ENCODE measurements at regions not wholly inside any gene's neighbourhood (a gene's known extent, or its start where the extent isn't known, plus 50 kb on each side); places are given as distances from the start of the nearest gene placed in this dataset.

DNA sequence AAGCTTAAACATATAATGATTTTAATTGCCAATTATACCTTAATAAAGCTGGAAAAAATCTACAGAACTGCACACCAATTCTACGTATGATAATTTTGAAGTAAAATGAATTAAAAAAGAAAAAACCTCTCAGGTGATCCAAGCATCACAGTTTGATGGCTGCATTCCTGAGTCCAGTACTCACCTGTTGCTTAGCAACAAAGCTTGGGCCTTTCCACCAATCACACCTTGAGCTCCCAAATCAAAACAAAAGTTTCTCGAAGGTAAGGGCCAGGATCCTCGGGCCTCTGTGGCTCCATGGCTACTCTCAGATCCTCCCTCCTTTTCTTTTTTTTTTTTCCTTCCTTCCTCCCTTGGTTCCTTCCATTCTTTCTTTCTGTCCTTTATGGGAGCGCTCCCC, 137.2 kb upstream of the PCBD1 start:
- no peak for DNase-seq

DNA sequence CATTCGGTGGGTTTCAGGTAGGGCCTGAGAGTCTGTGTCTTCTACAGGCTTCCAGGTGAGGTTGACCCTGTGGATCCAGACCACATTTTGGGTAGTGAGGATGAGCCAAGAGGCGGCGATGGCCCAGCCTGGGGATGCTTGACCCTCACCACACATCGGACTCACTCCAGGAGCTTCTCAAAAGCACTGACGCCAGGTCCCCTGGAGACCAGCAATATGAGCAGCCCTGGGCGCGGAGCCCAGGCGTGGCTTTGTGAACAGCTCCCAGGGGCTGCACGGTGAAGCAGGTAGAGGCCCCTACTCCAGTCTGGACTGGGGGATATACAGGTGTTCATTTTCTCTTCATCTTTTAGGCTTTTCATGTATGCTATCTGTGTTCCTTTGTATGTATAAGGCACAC, 139.7 kb upstream of the PCBD1 start:
- DNase-seq, result no peak

DNA sequence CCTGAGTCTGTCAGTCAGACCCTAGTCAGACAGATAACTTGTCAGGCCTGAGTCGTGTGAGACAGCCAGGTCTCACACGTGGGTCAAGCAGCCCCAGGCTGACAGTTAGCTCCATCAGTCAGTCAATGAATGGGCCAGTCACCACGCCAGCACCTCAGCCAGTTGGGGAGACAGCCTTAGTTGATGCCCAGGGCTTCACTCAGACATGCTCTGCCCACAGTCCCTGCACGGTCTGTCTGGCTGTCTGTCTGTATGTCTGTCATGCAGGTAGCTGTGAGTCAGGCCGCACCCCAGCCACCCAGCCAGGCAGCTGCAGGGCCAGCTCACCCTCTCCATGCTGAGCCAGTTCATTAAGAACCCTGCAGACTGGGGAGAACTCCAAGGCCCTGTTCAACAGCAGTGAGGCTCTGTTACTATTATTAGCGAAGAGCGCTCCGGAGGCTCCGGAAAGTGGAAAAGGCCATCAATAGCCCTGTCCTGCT, 141.1 kb upstream of the PCBD1 start:
- DNase-seq, result no peak

DNA sequence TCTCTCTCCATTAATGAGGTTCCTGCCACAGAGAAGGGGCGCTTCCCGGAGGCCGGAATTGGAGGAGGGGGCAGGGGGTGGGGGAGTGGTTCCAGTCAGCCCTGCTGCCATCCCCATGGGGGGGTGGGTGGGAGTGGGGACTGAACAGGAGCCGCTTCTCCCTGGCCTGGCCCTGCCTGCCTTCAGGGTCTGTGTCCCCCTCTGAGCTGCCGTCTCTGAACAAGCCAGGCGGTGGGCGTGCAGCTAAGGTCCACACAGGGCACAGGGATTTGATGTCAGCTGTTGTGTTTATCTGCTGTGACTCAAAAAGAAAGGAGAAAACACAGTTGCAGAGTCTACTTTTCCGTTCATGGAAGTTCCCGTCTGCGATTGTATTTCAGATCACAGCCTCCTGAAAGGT, 141.5 kb upstream of the PCBD1 start:
- no peak for DNase-seq

DNA sequence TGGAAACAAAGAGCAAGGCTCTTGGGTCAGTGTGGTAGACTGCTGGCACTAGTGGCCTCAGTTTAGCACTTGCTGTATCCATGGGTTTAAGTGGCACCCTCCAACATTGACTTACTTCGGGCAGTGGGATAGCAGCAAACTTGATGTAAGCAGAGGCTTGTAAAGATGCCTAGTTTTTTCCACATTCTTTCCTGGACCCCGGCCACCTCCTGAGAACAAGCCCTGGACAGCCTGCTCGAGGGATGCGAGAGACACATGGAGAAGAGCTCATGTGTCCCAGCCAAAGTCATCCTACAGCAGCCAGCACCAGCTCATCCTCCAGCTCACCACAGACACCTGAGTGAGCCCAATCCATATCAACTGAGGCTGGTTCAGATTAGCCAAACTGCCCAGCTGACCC, 142.7 kb upstream of the PCBD1 start:
- DNase-seq, result no peak

DNA sequence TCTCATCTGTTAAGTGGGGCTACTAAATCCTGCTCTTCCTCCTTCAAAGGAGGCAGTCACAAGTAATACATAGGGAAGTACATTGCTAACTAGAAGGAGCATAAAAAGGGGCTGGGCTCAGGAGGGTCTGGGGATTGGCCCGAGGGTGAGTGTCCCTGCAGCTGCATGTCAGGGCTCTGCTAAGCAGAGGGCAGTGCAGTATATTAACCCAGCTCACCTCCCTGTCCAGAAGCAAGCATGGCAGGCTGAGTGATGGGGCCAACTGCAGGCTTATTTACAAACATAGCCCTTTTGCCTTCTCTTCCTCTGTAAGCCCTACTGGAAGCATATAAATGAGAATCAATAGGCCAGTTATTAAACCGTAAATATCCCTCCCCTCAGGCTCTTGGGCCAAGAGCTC, 143.2 kb upstream of the PCBD1 start:
- DNase-seq, result no peak

DNA sequence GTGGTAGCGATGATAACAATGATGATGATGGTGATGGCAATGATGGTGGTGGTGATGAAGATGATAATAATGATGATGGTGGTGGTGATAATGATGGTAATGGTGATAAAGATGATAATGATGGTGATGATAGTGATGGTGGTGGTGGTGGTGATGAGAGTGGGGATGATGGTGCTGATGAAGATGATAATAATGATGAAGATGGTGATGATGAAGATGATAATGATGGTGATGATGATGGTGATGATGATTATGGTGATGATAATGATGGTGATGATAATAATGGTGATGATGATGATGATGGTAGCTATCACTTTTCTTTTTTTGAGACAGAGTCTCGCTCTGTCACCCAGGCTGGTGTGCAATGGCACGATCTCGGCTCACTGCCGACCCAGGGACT, 144.5 kb upstream of the PCBD1 start:
- DNase-seq, result no peak

DNA sequence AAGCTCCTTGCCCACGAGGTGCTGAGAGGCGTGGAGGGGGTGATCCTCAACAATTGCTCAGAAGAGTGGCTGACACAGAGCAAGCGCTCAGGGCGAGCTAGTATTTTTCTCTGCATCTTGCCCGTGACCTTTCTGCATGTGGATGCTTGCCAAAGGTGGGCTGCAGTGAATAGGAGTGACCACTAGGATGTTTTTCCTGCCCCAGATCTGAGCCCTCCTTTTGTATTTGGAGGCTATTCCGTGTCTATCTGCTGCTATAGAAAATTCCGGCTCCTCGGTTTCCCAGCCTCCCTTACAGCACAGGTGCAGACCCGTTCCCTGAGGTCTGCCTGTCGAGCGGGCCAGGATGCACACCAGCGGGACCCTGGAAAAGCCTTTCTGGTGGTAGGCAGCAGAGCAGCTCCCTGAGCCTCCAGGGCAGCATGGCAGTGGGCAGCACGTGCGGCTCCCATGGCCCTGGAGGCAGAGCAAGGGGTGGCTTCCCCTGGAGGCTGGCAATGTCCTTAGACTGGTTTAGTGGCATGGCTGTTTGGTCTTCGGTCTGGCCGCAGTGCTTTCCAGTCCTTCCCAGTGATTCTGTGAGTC, 145.1 kb upstream of the PCBD1 start:
- no peak for DNase-seq

DNA sequence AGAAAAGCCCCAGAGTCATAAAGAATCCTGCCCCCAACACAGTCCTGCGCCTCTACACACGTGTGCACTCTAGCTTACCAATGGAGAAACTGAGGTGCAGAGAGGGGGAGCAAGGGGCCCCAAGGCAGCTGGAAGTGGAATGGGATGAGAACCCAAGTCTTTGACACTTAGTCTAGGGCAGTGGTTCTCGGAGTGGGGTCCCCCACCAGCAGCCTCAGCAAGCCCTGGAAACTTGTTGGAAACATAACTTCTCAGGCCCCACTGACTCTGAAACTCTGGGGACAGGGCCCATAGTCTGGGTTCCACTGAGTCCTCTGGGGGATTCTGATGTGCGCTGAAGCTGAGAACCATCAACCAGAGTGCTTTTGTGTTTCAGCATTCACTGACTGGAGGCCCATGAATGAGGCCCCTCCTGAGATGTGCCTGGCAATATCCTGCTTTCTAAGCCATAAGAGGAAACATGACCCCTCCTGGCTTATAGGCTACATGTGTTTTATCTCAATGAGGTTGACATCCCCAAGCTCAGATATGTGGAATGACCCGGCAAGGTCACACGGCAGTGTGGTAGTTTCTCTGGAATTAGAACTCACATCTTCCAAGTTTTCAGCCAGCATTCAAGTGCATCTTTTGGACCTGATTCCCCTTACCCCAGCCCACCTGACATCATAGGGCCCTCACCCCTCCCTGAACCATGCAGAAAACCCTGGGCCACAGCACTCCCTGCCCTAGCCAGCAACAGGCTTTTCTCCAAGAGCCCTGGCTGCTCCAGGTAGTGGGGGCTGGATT, 147.3 kb upstream of the PCBD1 start:
- no peak for DNase-seq

DNA sequence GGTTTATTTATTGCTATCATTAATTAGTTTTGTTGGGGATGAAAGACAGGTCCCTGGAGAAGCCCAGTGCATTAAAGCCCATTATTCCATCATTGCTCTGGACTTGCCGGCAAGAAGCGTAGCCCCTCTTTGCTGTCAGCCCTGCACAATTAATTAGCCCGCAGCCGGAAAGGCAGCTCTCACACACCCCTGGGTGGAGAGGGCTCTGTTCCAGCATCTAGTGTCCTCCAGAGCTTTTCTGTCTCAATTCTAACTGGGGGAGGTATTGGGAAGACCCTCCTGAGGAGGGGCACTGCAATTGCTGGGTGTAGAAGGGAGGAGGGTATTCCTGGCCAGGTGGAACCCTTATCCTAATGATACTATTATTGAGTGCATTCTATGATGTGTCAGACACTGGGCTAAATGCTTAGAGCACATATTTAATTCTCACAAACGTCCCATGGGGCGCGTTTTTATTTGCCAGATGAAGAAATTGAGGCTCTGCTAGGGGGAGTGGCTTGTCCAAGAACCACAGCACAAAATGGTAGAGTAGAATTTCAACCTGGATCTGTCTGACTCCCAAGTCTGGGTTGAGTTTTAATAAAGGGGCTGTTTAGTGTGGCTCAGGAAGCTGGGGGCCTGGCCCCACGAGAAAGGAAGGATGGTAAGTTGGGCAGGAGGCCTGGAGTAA, 148.1 kb upstream of the PCBD1 start:
- no peak for DNase-seq

DNA sequence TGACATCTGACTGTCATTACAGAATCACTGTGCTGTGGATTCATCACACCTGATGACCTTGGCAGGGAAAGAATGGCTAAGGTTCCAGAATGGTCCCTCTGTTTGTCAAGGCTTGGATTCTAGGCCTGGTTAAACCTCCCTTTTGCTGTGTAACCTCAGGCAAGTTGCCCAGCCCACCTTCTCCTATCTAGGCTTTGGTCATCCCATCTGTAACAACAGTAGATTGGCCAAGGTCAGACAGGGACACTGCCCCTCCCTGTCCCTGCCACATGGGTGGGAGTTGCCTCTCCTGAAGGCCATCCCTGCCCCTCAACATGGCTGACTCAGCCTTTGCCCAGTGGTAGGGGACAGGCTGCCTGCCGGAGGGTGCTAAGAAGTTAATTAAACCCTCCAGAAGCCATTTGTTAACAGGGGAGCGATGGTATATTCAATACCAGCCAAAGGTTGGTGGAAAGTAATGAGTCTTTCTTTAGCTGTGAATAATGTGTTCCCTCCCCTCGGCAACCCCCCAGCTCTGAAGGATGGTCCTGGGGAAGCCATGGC, 149.8 kb upstream of the PCBD1 start:
- no peak for DNase-seq

DNA sequence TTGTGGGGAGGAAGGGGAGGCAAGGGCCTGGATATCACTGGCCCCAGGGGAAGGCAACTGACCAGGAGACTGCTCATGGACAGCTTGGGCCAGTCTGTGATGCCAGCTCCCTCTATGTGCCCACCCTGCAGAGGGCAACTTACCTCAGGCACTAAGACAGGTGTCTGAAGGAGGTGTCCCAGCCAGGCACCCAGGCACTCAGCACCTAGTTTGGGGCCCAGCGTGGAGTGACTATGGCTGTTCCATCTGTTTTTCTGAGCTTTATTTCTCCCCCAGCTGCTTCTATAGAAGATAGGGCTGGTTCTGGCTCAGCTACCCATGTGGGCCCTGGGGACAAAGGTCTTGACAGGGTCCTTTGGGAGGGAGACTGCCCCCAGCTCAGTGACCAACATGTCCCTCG, 150.6 kb upstream of the PCBD1 start:
- no peak for DNase-seq

DNA sequence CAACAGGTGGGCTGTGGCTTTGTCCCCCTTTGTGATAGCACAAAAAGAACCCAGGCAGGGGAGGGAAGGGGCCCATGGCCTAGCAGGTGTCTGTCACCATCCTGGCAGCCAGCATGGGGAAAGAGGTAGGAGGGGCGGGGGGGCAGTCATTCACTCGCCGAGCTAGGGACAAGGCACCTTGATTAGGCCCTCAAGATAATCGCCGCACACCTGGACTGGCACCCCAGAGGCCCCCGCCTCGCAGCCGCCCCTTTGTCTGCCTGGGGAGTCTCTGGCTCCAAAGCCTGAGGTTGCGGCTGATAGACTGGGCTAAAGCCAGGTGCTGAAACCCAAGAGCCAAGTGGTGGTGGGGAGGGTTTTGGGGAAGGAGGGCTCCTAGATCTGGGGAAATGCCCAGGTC, 151.2 kb upstream of the PCBD1 start:
- DNase-seq, result no peak

DNA sequence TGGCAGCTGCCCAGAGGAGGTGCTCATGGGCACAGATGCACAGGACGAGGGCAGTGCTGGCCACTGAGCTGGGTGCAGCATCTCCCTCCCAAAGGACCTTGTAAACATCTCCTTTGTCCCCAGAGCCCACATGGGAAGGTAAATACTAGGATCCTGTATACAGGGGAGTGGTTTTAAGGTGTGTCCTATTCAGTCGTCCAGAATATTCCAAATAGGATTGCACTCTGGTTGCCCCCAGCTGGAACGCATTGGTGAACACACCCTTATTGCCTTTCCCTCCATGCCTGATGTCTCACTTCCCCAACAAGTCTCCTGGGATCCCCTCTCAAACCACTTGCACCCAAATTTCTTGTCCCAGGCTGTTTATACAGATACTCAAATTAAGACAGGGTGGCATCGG, 152.0 kb upstream of the PCBD1 start:
- no peak for DNase-seq

DNA sequence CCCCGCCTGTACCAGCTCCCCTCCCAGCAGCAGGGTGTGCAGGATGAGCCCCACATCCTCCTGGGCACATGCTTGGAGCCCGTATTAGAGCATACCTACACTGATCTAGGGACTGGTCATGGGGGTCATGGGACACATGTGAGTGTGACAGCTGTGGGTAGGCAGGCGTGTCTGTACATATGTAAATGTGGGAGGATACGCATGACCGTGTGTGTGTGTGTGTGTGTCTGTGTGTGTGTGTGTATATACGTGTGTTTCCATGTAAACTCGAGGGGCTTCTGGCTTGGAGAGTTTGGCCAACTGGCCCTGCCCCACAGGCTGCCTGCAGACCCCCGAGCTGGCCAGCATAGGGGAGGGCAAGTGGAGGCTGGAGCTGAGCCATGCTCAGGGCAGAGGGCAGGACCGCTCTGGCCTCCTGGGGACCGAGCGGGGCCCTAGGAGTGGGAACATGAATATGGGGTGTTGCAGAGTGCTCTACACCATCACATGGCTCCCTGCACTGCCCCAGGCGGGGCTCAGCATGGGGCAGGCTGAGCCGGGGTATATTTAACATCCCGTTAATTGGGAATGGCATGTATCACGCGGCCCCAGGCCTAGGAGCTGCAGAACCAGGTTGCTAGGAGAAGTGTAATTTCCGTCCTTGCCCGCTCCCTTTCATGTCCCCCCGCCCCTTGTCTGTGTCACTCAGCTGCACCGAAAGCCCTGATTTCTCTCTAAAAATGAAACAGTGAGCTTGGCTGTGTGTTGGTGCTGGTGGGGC, 152.7 kb upstream of the PCBD1 start:
- DNase-seq, result no peak

DNA sequence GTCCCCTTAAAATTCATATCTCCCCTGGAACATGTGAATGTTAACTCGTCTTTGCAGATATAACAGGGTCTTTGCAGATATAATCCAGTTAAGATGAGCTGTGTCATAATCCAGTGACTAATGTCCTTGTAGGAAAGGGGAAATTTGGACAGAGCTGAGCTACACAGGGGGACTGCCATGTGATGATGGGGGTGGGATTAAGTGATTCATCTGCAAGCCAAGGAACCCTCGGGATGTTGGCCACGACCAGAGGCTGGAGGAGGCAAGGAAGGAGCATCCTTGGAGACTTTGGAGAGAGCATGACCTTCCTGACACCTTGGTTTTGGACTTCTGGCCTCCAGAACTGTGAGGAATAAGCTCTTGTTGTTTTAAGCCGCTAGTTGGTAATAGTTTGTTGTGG, 153.9 kb upstream of the PCBD1 start:
- no peak for DNase-seq

DNA sequence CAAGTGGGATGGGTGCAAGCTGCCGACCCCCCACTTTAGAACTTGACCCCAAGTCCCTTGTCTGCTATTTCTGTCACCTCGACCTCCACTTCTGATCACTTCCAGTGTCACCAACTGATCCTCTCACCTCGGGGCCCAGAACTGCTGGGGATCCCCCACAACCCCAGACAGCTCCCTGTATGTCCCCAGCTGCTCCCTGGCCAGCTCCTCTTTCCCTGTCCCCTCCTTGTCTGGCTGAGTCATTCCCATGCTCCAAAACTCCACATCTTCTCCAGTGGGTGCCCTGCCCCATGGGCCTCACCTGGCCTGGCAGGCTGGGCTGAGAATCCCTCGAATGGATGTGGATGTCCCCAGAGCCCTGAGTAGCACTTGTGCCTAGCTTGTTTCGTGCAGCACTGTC, 154.3 kb upstream of the PCBD1 start:
- DNase-seq, result no peak

DNA sequence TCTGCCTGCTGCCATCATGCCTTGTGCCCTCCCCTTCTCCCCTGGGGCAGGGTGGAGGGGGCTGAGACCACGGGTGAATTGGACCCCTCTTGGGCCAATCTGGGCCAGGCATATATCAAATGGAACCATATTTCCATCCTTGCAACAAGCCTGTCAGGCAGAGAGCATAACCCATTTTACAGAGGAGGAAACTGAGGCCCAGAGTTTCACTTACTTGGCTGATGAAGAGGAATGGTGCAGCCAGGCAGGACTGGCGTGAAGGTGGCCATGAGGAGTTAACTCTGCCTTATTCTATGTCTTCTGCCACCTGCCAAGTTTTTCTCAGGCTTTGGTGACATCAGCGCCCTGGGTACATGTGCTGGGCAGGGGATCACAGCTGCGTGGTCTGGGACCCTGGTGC, 155.5 kb upstream of the PCBD1 start:
- DNase-seq, result no peak

DNA sequence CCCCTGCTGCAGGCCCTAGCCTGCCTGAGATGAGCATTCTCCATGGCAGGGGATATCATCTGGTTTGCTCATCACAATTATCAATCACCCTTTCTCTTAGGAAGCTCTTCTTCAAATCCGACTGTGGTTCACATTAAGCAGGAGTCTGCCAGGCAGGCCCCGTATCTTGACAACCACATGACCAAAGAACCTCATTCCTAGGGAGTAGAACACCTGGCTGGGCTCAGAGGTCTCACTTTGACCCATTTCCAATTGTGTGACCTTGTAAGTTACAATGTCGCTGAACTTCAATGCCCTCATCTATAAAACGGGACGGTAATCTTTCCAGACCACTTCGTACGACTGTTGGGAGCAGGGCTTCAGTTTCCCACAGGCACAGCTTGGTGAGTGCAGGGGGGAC, 156.4 kb upstream of the PCBD1 start:
- no peak for DNase-seq

DNA sequence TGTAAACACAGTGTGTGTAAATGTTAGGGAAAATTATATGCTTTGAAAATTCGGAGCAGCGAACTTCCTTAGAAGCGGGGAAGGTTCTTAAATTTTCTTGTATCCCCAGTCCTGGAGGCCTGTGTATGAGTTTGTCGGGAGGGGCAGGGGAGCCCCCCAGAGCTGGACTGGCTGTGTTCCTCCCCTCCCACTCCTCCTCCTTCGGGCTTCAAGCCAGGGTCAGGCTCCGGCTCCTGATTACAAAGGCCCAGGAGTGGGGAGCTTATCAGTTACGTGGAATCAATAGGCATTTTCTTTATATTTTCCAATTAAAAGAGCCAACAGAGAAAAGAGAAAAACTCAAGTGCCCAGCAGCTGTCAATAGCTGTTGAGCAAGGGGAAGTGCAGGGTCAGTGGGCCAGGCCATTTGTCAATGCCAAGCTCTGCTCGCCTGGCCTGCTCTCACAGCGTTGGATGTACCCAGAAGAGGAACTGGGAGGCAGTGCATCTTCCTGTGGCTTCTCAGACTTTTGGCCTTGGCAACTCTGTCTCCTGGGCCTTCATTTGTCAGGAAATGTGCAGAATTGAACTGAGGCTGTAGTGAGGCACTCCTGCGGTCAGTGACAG, 156.9 kb upstream of the PCBD1 start:
- no peak for DNase-seq

DNA sequence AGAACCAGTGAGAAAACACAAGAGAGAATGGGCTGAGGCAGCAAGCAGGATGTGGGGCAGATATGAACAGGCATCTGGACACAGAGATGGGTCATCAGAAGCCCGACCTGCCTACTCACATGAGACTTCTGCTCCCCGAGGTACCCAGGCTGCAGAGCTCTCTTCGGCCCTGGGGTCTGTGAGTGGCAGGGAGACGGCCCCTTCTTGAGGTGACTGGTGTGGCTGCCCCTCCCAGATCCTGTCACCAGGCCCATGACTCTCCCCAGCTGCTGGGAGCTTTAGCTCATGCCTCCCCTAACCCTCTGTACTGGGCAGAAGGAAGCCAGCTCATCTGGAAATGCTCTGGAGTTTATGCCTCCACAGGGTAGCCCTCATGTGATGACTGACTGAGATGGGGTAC, 157.6 kb upstream of the PCBD1 start:
- no peak for DNase-seq

DNA sequence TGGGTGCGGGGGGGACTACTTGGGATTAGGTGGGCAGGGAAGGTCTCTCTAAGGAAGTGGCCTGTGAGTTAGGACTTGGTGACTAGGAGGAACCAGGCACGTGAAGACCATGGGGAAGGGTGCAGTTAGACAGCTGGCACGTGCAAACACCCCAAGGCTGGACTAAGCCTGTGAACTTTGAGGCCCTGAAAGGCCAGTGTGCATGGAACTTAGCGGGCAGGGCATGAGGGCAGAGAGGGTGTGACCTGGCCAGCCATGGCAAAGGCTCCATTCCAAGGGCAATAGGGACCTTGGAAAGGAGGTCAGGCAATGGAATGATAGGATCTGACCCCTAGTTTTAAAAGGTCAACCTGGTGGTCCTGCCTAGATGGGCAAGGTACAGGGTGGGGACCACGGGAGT, 158.4 kb upstream of the PCBD1 start:
- DNase-seq, result no peak
